Parathyroid adenoma (tissue), 2 donors: ENCODE measurements at regions not wholly inside any gene's neighbourhood (a gene's known extent, or its start where the extent isn't known, plus 50 kb on each side); places are given as distances from the start of the nearest gene placed in this dataset.
"Not testable (repeated sequence)": the region's sequence is repeated elsewhere in the genome, so short reads cannot be mapped to it uniquely, and the experiment has no call there.

Source experiments
- H2AFZ ChIP-seq: fragments of 300-600 bp; sonication (generic); one replicate; pipeline ENCODE4 v1.7.0; 2017; ENCODE audit warnings: antibody characterized with exemption, mild to moderate bottlenecking
- H3K27ac ChIP-seq: fragments of 300-600 bp; sonication (generic); one replicate; pipeline ENCODE4 v1.7.0; 2017
- H3K27me3 ChIP-seq: fragments of 300-600 bp; sonication (generic); one replicate; pipeline ENCODE4 v1.7.0; 2017; ENCODE audit warnings: low read length; ENCODE audit not compliant: control insufficient read depth, insufficient read depth
- H3K36me3 ChIP-seq: fragments of 300-600 bp; sonication (generic); one replicate; pipeline ENCODE4 v1.7.0; 2017; ENCODE audit warnings: low read length; ENCODE audit not compliant: control insufficient read depth, insufficient read depth
- H3K4me1 ChIP-seq: fragments of 300-600 bp; sonication (generic); one replicate; pipeline ENCODE4 v1.7.0; 2017; ENCODE audit warnings: control low read depth
- H3K4me2 ChIP-seq: fragments of 300-600 bp; sonication (generic); one replicate; pipeline ENCODE4 v1.7.0; 2017; ENCODE audit warnings: low read length
- H3K4me3 ChIP-seq: fragments of 300-600 bp; sonication (generic); one replicate; pipeline ENCODE4 v1.7.0; 2017; ENCODE audit warnings: low read depth, low read length
- H3K79me2 ChIP-seq: fragments of 300-600 bp; sonication (generic); one replicate; pipeline ENCODE4 v1.7.0; 2017; ENCODE audit warnings: control low read depth
- H3K9ac ChIP-seq: fragments of 300-600 bp; sonication (generic); one replicate; pipeline ENCODE4 v1.7.0; 2017; ENCODE audit warnings: mild to moderate bottlenecking
- H3K9me3 ChIP-seq: fragments of 300-600 bp; sonication (generic); one replicate; pipeline ENCODE4 v1.7.0; 2017; ENCODE audit warnings: low read length; ENCODE audit not compliant: control insufficient read depth
- CTCF ChIP-seq: fragments of 300-600 bp; sonication (generic); IDR thresholded peaks from one replicate; pipeline ENCODE4 v1.7.0; 2017; ENCODE audit warnings: antibody characterized with exemption, mild to moderate bottlenecking
- donor health status: primary hyperparathyroidism.

DNA sequence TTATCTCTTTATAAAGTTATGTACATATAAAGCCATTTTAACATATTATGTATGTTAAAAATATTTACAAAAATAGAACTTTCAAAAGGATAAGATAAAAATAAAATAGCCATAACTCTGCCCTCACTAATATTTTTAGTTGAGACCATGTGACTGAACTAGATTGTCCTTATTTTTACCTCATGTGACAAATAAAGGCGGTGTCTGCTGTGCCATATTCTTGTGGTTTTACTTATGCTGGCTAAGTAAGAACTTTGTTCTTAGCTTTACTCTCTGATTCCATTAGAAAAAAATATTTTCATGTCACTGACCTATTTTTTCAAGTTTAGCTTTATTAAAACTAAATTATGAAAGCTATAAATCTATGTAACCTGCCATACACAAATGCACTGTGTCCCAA lies 135.6 kb upstream of the TSC22D1 start:
- Histone ChIP-seq H3K4me3 (no peak overlapping the region), H3K4me2 (no peak overlapping the region), H3K9me3 (no peaks in the 10 kb centered on the region), H3K9ac (no peak overlapping the region), H3K4me1 (no peaks in the 10 kb centered on the region), H3K27ac (no peak overlapping the region), H3K79me2 (no peaks in the 10 kb centered on the region), H3K36me3 (no peaks in the 10 kb centered on the region), H2AFZ (no peak overlapping the region), H3K27me3 (no peaks in the 10 kb centered on the region)
- TF ChIP-seq CTCF, result no peak

DNA sequence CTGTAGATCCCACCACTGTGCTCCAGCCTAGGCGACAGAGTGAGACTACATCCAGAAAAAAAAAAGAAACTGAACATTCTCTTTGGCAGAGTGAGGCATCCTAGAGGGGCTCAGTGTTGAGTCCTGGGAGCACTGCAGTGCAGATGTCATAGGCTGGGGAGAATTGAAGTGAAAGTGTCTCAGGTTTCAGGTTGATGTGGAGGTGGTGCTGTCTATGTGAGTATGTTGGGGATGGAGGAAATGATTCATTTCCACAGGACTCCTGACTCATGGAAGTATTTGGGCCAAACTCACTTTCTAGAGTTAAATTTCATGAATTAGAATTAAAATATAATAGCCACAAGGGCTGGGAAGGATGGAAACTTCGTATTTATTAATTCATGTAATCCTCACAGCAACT lies 134.4 kb upstream of the TSC22D1 start:
- Histone ChIP-seq H3K27ac (no peak overlapping the region), H3K4me2 (no peak overlapping the region), H3K9me3 (no peaks in the 10 kb centered on the region), H3K27me3 (no peaks in the 10 kb centered on the region), H3K4me1 (no peaks in the 10 kb centered on the region), H3K9ac (no peak overlapping the region), H3K36me3 (no peaks in the 10 kb centered on the region), H3K79me2 (no peaks in the 10 kb centered on the region), H3K4me3 (no peak overlapping the region), H2AFZ (no peak overlapping the region)
- no peak for TF ChIP-seq CTCF

- H3K27me3 ChIP-seq, H3K4me2 ChIP-seq, H2AFZ ChIP-seq, H3K9me3 ChIP-seq, H3K27ac ChIP-seq, H3K36me3 ChIP-seq, H3K4me3 ChIP-seq, H3K9ac ChIP-seq, H3K79me2 ChIP-seq, H3K4me1 ChIP-seq: not testable (repeated sequence)
Observed at GRCh38 chr13:44704811-44705210, 128.7 kb upstream of the TSC22D1 start.

DNA sequence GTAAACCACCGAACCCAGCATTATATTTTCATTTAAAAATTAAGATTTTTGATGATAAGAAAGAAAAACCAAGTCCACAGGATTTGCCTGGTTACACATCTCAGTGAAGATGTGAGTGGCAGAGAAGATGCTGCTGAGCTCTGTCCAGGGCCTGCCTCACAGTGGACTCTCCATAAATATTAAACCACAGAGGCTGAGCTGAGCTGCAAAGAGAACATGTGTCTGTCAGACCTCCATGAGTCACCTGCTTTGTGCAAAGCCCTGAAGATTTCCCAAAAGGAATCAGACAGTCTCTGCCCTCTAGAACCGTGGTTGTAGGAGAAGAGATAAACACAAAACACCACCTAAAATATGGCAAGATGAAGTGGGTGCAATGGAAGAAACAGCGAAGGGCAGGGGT lies 127.2 kb upstream of the TSC22D1 start:
- H3K36me3 ChIP-seq, result no peaks in the 10 kb centered on the region
- no peaks in the 10 kb centered on the region for H3K27me3 ChIP-seq
- no peak overlapping the region for H3K9ac ChIP-seq
- H3K79me2 ChIP-seq, result no peaks in the 10 kb centered on the region
- H3K4me1 ChIP-seq, result no peaks in the 10 kb centered on the region
- no peak overlapping the region for H3K27ac ChIP-seq
- H3K9me3 ChIP-seq, result no peaks in the 10 kb centered on the region
- H3K4me2 ChIP-seq, result no peak overlapping the region
- H2AFZ ChIP-seq, result no peak overlapping the region
- no peak overlapping the region for H3K4me3 ChIP-seq
- no peak for TF ChIP-seq CTCF

DNA sequence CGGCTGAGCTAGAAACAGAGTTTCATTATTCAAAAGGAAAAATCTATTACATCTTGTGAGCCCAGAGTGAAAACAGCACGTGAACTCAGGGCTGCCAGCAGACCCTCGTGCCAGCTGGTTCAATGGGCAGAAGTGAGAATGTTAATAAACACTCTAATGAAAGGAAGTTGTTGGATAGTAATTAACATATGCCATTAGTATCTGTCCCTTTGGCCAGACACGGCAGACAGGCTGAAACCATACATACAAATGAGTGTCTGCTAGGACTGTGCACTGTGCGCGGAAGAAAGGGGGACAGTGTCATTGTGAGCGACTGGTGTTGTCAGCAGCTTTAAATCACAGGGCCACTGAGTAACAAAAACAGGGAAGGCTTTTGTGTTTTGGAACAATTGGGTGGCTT lies 121.9 kb upstream of the TSC22D1 start:
- no peaks in the 10 kb centered on the region for H3K27me3 ChIP-seq
- no peak for TF ChIP-seq CTCF
- H3K9ac ChIP-seq, result no peak overlapping the region
- H3K79me2 ChIP-seq, result no peaks in the 10 kb centered on the region
- H3K9me3 ChIP-seq, result no peaks in the 10 kb centered on the region
- H3K4me3 ChIP-seq, result no peak overlapping the region
- H2AFZ ChIP-seq, result no peak overlapping the region
- no peak overlapping the region for H3K27ac ChIP-seq
- no peaks in the 10 kb centered on the region for H3K4me1 ChIP-seq
- no peak overlapping the region for H3K4me2 ChIP-seq
- no peaks in the 10 kb centered on the region for H3K36me3 ChIP-seq
